ENCODE measurements at regions not wholly inside any gene's neighbourhood (a gene's known extent, or its start where the extent isn't known, plus 50 kb on each side); places are given as distances from the start of the nearest gene placed in this dataset.

- no peak for TF ChIP-seq CTCF (conservative IDR thresholded peaks at IDR 0.05; ENCODE audit: low read depth in 2 of 2)
- TF ChIP-seq CREB1 (CRISPR knock-in tag; IDR thresholded peaks at IDR 0.05; ENCODE audit: low read depth) = no peak
- TF ChIP-seq POLR2AphosphoS5 (IDR thresholded peaks at IDR 0.05; ENCODE audit: low read depth) = no peak
- no peak for TF ChIP-seq ZNF331 (CRISPR knock-in tag; IDR thresholded peaks at IDR 0.05; ENCODE audit: low read depth)
- no peak for TF ChIP-seq STAT1 (IDR thresholded peaks at IDR 0.05; ENCODE audit: unreplicated experiment)
- TF ChIP-seq ZNF462 (CRISPR knock-in tag; IDR thresholded peaks at IDR 0.05) = no peak
- no peak for TF ChIP-seq ETS1 (IDR thresholded peaks at IDR 0.05)
- Histone ChIP-seq H3K9me2 (ENCODE audit: insufficient read depth) (no peaks in the 10 kb centered on the region), H3K36me3 (ENCODE audit: insufficient read depth) (no peaks in the 10 kb centered on the region), H2AFZ (no peak overlapping the region), H3K27me3 (ENCODE audit: insufficient read depth) (no peaks in the 10 kb centered on the region), H3K4me2 (no peak overlapping the region), H3F3A (replicated peaks; ENCODE audit: low read depth) (no peaks in the 10 kb centered on the region), H3K4me1 (ENCODE audit: insufficient read depth) (no peaks in the 10 kb centered on the region), H3K27ac (ENCODE audit: low read depth) (no peak overlapping the region), H3K4me3 (no peak overlapping the region), H4K20me1 (replicated peaks; ENCODE audit: insufficient read depth) (no peaks in the 10 kb centered on the region), H3K79me2 (replicated peaks; ENCODE audit: insufficient read depth) (no peaks in the 10 kb centered on the region)
- Mint-ChIP-seq H3K9me3 (no peaks in the 10 kb centered on the region), H3K4me1 (peaks cover 7% of the 10 kb centered on the region; the same call in 2 of the 3 replicates), H3K36me3 (ENCODE audit: low read depth) (no peaks in the 10 kb centered on the region), H3K27ac (no peak overlapping the region), H3K4me3 (no peak overlapping the region), H3K27me3 (ENCODE audit: insufficient read depth, low read depth, poor library complexity) (peaks cover 2% of the 10 kb centered on the region)
- no peak for ATAC-seq
- DNase-seq (ENCODE audit: low spot score) = no peak
Measured at GRCh38 chr7:135827391-135827790, 78.8 kb upstream of the FAM180A start.

Measured in GM23338 (cell line).